Left ventricle myocardium inferior (tissue), 1 donor: ENCODE measurements at regions not wholly inside any gene's neighbourhood (a gene's known extent, or its start where the extent isn't known, plus 50 kb on each side); places are given as distances from the start of the nearest gene placed in this dataset.

Experiments
- DNase-seq: peaks from one replicate; pipeline ENCODE4 v3.0.0-alpha.2; 2020
- H3K27ac ChIP-seq: fragments of 200-600 bp; replicated peaks from 2 replicates; pipeline ENCODE4 v1.8.0; 2021
- H3K27me3 ChIP-seq: fragments of 200-600 bp; 2 replicates; pipeline ENCODE4 v1.8.0; 2021; ENCODE audit warnings: low read depth
- H3K36me3 ChIP-seq: fragments of 200-600 bp; 2 replicates; pipeline ENCODE4 v1.8.0; 2021
- H3K4me1 ChIP-seq: fragments of 200-600 bp; 2 replicates; pipeline ENCODE4 v1.8.0; 2021
- H3K4me3 ChIP-seq: fragments of 200-600 bp; 2 replicates; pipeline ENCODE4 v1.8.0; 2021; ENCODE audit warnings: mild to moderate bottlenecking, moderate library complexity
- H3K9me3 ChIP-seq: fragments of 200-600 bp; replicated peaks from 2 replicates; pipeline ENCODE4 v1.8.0; 2021
- intact Hi-C: fragments of 100-400 bp; cut with micrococcal nuclease; formaldehyde crosslinking; loops from one replicate; pipeline ENCODE4 v1.11.0; 2022
- TF ChIP-seq, protein P1 (sequence below): fragments of 200-600 bp; IDR thresholded peaks from 2 replicates; pipeline ENCODE4 v1.8.0; 2021; ENCODE audit warnings: antibody characterized with exemption, mild to moderate bottlenecking, borderline replicate concordance
- donor health status: DM: no; HTN: yes; CAD: no; lungs with severe emphysema.

DNA sequence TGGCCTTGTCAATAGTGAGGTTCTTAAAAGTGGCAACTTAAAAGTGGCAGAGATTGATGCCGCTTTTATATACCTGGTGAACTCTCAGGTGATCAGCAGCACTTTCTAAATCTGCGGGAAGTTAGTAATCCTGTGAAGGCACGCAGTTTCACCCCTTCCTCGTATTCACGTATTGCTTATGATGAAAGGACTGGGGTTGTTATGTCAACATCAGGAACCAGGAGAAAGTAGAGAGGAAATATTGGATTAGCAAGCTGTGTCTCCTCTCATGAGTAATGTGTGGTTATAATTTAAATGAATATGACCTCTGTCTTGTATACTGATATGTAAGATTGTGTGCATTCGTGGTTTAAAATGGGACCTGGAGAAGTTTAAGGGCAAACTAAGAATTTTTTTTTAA is 544.6 kb downstream of the SLITRK6 start:
- H3K27me3 ChIP-seq, result no peaks in the 10 kb centered on the region
- TF ChIP-seq, protein P1, sequence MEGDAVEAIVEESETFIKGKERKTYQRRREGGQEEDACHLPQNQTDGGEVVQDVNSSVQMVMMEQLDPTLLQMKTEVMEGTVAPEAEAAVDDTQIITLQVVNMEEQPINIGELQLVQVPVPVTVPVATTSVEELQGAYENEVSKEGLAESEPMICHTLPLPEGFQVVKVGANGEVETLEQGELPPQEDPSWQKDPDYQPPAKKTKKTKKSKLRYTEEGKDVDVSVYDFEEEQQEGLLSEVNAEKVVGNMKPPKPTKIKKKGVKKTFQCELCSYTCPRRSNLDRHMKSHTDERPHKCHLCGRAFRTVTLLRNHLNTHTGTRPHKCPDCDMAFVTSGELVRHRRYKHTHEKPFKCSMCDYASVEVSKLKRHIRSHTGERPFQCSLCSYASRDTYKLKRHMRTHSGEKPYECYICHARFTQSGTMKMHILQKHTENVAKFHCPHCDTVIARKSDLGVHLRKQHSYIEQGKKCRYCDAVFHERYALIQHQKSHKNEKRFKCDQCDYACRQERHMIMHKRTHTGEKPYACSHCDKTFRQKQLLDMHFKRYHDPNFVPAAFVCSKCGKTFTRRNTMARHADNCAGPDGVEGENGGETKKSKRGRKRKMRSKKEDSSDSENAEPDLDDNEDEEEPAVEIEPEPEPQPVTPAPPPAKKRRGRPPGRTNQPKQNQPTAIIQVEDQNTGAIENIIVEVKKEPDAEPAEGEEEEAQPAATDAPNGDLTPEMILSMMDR, result no peak
- peaks cover 22% of the 10 kb centered on the region for H3K9me3 ChIP-seq
- H3K27ac ChIP-seq, result no peak overlapping the region
- H3K36me3 ChIP-seq, result no peaks in the 10 kb centered on the region
- DNase-seq, result no peak
- H3K4me3 ChIP-seq, result no peak overlapping the region
- H3K4me1 ChIP-seq, result no peaks in the 10 kb centered on the region
- intact Hi-C loops, result no loop called here

DNA sequence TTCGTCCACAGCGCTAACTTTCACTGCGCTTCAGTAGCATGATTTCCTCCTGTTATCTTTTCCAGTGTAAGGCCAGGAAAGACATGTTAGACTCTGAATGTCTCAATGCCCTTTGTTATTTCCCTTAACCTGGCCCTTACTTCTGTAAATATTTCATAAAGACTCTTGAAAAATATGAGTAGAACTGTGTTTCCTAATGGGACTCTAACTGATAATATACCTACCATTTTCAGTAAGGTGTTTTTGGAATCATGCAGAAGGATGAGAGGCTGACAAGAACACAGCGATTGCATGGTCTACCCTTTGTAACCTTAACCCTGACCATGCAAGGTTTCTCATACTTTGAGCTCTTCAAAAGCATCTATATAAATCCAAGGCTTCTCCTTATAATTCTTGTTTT is 550.1 kb downstream of the SLITRK6 start:
- H3K27ac ChIP-seq, result no peak overlapping the region
- H3K4me3 ChIP-seq, result no peak overlapping the region
- intact Hi-C loops, result no loop called here
- TF ChIP-seq, protein P1, result no peak
- H3K36me3 ChIP-seq, result no peaks in the 10 kb centered on the region
- DNase-seq, result no peak
- no peaks in the 10 kb centered on the region for H3K4me1 ChIP-seq
- H3K27me3 ChIP-seq, result no peaks in the 10 kb centered on the region
- peaks cover 17% of the 10 kb centered on the region for H3K9me3 ChIP-seq

GRCh38 chr13:85247780-85248179 is 551.4 kb downstream of the SLITRK6 start:
- H3K4me1 ChIP-seq, result no peaks in the 10 kb centered on the region
- no peak overlapping the region for H3K27ac ChIP-seq
- no peak for DNase-seq
- H3K36me3 ChIP-seq, result no peaks in the 10 kb centered on the region
- intact Hi-C loops, result no loop called here
- TF ChIP-seq, protein P1, result no peak
- no peaks in the 10 kb centered on the region for H3K27me3 ChIP-seq
- H3K4me3 ChIP-seq, result no peak overlapping the region
- H3K9me3 ChIP-seq, result peaks cover 8% of the 10 kb centered on the region

GRCh38 chr13:85243831-85244230 is 555.4 kb downstream of the SLITRK6 start:
- no peak overlapping the region for H3K4me3 ChIP-seq
- TF ChIP-seq, protein P1, result no peak
- DNase-seq, result no peak
- no peaks in the 10 kb centered on the region for H3K36me3 ChIP-seq
- no peaks in the 10 kb centered on the region for H3K4me1 ChIP-seq
- H3K27me3 ChIP-seq, result no peaks in the 10 kb centered on the region
- H3K9me3 ChIP-seq, result peaks cover 3% of the 10 kb centered on the region
- H3K27ac ChIP-seq, result no peak overlapping the region
- intact Hi-C loops, result no loop called here

GRCh38 chr13:85241060-85241459 is 558.2 kb downstream of the SLITRK6 start:
- Histone ChIP-seq H3K36me3 (no peaks in the 10 kb centered on the region), H3K4me3 (no peak overlapping the region), H3K27me3 (no peaks in the 10 kb centered on the region), H3K4me1 (no peaks in the 10 kb centered on the region), H3K9me3 (peaks cover 5% of the 10 kb centered on the region), H3K27ac (no peak overlapping the region)
- intact Hi-C loops, result no loop called here
- DNase-seq, result no peak
- TF ChIP-seq, protein P1, result no peak

DNA sequence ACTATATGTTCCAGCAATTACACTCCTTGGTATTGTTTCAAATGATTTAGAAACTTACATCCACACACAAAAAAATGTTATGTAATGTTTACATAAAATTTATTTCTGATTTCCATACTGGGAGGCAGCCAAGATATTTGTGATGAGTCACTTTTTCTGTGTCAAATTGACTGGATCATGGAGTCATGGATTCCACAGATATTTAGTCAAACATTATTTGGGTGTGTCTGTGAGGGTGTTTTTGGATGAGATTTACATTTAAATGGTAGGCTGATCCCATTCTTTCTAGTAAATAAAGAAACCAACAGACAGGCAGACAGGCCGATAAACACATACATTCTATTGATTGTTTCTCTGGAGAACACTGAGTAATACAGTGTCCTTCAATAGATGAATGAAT is 562.8 kb downstream of the SLITRK6 start:
- no peaks in the 10 kb centered on the region for H3K4me1 ChIP-seq
- intact Hi-C loops, result no loop called here
- H3K4me3 ChIP-seq, result no peak overlapping the region
- peaks cover 5% of the 10 kb centered on the region for H3K9me3 ChIP-seq
- no peaks in the 10 kb centered on the region for H3K36me3 ChIP-seq
- no peak overlapping the region for H3K27ac ChIP-seq
- no peak for DNase-seq
- no peaks in the 10 kb centered on the region for H3K27me3 ChIP-seq
- TF ChIP-seq, protein P1, result no peak
